Testis (tissue), 2 donors: ENCODE measurements at regions not wholly inside any gene's neighbourhood (a gene's known extent, or its start where the extent isn't known, plus 50 kb on each side); places are given as distances from the start of the nearest gene placed in this dataset.

Experiments used
- CTCF ChIP-seq, 3 experiments: fragments of 450-650 bp in 2 of 3; fragments of 200-600 bp in 1 of 3; sonication (generic) in 1 of 3; IDR thresholded peaks; one replicate each; pipeline ENCODE4 v1.5.1; 2016 to 2019; ENCODE audit warnings: antibody characterized with exemption in 3 of 3, mild to moderate bottlenecking in 2 of 3, moderate library complexity in 1 of 3
- POLR2A ChIP-seq: fragments of 450-650 bp; IDR thresholded peaks from one replicate; pipeline ENCODE4 v1.6.1; 2017; ENCODE audit warnings: antibody characterized with exemption, mild to moderate bottlenecking, moderate library complexity

GRCh38 chr12:93146263-93146939 is 217.3 kb upstream of the EEA1 start:
- TF ChIP-seq CTCF (IDR thresholded peaks at IDR 0.05) (no peak), POLR2A (no peak)
